ENCODE measurements at regions not wholly inside any gene's neighbourhood (a gene's known extent, or its start where the extent isn't known, plus 50 kb on each side); places are given as distances from the start of the nearest gene placed in this dataset.

DNA sequence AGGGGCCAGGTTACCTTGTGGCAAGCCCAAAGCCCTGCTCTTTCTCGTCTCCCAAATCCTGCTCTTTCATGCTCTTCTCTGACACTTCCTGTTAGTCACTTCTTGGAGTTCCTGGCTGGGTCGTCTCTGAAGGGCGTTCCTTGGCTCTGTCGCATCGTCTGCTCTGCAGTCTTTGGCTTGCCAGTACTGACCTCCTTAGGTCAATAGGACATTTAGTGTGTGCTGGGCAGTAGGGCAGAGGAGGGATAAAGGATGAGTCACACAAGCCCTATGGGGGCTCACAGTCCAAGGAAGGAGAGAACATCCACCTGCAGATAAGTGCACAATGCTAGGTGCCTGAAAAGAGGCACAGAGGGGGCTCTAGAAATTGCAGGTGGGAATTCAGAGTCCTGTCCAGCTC is 87.5 kb downstream of the FAM43A start:
- Histone ChIP-seq H3K9me3 (ENCODE audit: low read length) (no peaks in the 10 kb centered on the region), H3K9ac (ENCODE audit: low read length) (no peak overlapping the region), H3K4me1 (ENCODE audit: insufficient read depth, low read length) (peaks cover 18% of the 10 kb centered on the region), H3K27me3 (ENCODE audit: control insufficient read depth in 1 of 2, insufficient read depth in 2 of 2, low read length in 2 of 2) (no peaks in the 10 kb centered on the region), H3K4me3 (ENCODE audit: low read depth in 1 of 2, low read length in 2 of 2) (no peak overlapping the region), H3K36me3 (ENCODE audit: insufficient read depth, low read length) (no peaks in the 10 kb centered on the region), H3K27ac (ENCODE audit: low read depth, low read length) (no peak overlapping the region)

DNA sequence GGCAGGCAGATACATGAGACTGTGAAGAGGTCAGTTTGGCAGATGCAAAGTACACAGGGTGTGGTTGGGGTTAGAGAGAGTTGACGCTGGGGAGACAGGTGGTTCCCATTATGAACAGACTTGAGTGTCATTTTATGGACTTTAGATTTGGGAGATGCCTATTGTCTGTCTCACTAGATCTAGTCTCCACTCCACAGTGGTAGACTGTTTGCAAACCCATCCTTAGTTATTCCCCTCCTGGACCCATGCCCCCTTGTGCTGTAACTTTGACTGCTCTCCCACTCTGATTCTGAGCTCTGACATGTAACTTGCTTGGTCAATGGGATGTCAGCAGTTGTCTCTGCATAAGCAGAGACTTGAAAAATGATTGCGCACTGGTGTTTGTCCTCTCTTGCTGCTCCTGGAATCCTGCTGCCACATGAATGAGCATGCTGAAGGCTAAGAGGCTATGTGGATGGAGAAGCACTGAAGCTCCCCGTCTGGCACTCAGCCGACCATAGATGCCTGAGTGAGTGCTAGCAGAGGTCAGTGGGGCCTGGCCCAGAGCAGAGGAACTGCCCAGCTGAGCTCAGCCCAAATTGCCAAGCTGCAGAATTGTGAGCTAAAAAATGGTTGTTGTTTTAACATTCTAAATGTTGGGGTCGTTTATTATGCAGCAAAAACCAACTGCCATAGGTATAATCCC is 88.2 kb downstream of the FAM43A start:
- no peak overlapping the region for H3K4me3 ChIP-seq (ENCODE audit: low read depth in 1 of 2, low read length in 2 of 2)
- H3K9ac ChIP-seq (ENCODE audit: low read length), result no peak overlapping the region
- H3K4me1 ChIP-seq (ENCODE audit: insufficient read depth, low read length), result peaks cover 18% of the 10 kb centered on the region
- no peaks in the 10 kb centered on the region for H3K9me3 ChIP-seq (ENCODE audit: low read length)
- no peaks in the 10 kb centered on the region for H3K27me3 ChIP-seq (ENCODE audit: control insufficient read depth in 1 of 2, insufficient read depth in 2 of 2, low read length in 2 of 2)
- H3K27ac ChIP-seq (ENCODE audit: low read depth, low read length), result no peak overlapping the region
- no peaks in the 10 kb centered on the region for H3K36me3 ChIP-seq (ENCODE audit: insufficient read depth, low read length)

DNA sequence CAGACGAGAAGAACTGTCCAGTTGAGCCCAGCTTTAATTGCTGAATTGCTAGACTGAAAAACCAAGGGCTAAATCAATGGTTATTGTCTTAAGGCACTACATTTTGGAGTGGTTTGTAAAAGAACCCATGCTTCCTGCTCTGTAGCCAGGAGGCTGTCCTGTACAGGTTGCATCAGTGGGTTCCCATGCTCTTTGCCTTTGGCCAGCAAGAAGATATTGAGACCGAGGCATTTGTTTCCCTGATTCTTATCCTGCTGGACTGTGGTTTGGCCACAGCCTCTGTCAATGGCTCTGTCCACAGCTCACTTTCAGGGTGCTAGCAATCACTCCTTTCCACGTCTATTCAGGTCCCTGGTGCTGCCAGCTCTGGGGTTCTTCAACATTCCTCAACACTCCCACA is 89.6 kb downstream of the FAM43A start:
- Histone ChIP-seq H3K9ac (ENCODE audit: low read length) (no peak overlapping the region), H3K36me3 (ENCODE audit: insufficient read depth, low read length) (no peaks in the 10 kb centered on the region), H3K4me3 (ENCODE audit: low read depth in 1 of 2, low read length in 2 of 2) (no peak overlapping the region), H3K4me1 (ENCODE audit: insufficient read depth, low read length) (peaks cover 18% of the 10 kb centered on the region), H3K27ac (ENCODE audit: low read depth, low read length) (no peak overlapping the region), H3K9me3 (ENCODE audit: low read length) (no peaks in the 10 kb centered on the region), H3K27me3 (ENCODE audit: control insufficient read depth in 1 of 2, insufficient read depth in 2 of 2, low read length in 2 of 2) (no peaks in the 10 kb centered on the region)

DNA sequence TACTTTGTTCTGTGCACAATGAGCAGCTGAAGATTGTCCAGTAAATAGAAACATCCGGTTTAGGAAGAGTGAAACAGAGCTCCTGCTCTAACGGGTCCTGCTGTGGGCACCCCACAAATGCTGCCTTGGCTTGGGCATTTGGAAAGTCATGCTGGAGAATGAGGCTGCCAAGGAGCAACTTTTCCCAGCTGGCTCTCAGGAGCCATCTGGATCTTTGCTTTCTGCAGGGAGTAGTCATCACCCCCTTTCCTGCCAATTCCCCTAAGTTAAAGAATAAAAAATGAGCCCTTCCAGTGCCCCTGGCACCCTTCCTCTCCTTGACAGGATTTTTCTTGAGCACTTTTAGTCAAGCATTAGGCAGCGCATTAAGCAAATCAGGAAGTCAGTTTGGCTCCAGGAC is 90.0 kb downstream of the FAM43A start:
- Histone ChIP-seq H3K4me3 (ENCODE audit: low read depth in 1 of 2, low read length in 2 of 2) (no peak overlapping the region), H3K36me3 (ENCODE audit: insufficient read depth, low read length) (no peaks in the 10 kb centered on the region), H3K9ac (ENCODE audit: low read length) (no peak overlapping the region), H3K27me3 (ENCODE audit: control insufficient read depth in 1 of 2, insufficient read depth in 2 of 2, low read length in 2 of 2) (no peaks in the 10 kb centered on the region), H3K27ac (ENCODE audit: low read depth, low read length) (no peak overlapping the region), H3K4me1 (ENCODE audit: insufficient read depth, low read length) (peaks cover 18% of the 10 kb centered on the region), H3K9me3 (ENCODE audit: low read length) (no peaks in the 10 kb centered on the region)

DNA sequence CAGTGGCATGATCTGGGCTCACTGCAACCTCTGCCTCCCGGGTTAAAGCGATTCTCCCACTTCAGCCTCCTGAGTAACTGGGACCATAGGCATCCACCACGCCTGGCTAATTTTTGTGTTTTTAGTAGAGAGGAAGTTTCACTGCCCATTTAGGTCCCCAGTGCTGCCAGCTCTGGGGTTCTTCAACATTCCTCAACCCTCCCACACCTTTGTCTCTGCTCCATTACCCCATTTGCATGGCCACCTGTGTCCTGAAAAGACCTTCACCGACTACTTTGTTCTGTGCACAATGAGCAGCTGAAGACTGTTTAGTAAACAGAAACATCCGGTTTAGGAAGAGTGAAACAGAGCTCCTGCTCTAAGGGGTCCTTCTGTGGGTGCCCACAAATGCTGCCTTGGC is 92.0 kb downstream of the FAM43A start:
- H3K36me3 ChIP-seq (ENCODE audit: insufficient read depth, low read length), result no peaks in the 10 kb centered on the region
- H3K9ac ChIP-seq (ENCODE audit: low read length), result no peak overlapping the region
- H3K4me1 ChIP-seq (ENCODE audit: insufficient read depth, low read length), result peaks cover 14% of the 10 kb centered on the region
- H3K4me3 ChIP-seq (ENCODE audit: low read depth in 1 of 2, low read length in 2 of 2), result no peak overlapping the region
- H3K27ac ChIP-seq (ENCODE audit: low read depth, low read length), result no peak overlapping the region
- no peaks in the 10 kb centered on the region for H3K9me3 ChIP-seq (ENCODE audit: low read length)
- no peaks in the 10 kb centered on the region for H3K27me3 ChIP-seq (ENCODE audit: control insufficient read depth in 1 of 2, insufficient read depth in 2 of 2, low read length in 2 of 2)

DNA sequence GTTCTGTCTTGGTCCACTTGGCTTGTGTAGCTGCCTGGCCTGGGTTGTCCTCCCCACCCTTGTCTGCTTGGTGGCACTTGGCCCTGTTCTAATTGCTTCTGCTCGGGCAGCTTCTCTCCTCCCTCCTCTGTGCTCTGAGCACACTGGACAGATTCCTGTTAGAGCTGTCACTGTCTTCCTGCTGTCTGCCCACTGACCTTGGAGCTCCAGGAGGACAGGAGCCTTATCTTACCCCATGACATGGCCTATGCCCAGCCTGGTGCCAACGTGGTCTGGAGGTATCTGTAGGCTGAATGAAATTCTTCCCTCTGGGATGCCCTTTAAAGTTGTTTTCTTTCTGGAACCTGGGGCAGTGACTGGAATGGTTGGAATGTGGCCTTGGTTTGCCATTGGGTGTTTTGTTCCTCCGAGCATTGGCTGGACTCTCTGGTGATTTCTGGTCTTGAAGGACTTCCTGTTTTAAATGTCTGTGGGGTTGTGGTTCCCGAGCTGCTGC is 94.1 kb downstream of the FAM43A start:
- Histone ChIP-seq H3K9me3 (ENCODE audit: low read length) (no peaks in the 10 kb centered on the region), H3K36me3 (ENCODE audit: insufficient read depth, low read length) (no peaks in the 10 kb centered on the region), H3K9ac (ENCODE audit: low read length) (no peak overlapping the region), H3K4me1 (ENCODE audit: insufficient read depth, low read length) (no peaks in the 10 kb centered on the region), H3K4me3 (ENCODE audit: low read depth in 1 of 2, low read length in 2 of 2) (no peak overlapping the region), H3K27me3 (ENCODE audit: control insufficient read depth in 1 of 2, insufficient read depth in 2 of 2, low read length in 2 of 2) (no peaks in the 10 kb centered on the region), H3K27ac (ENCODE audit: low read depth, low read length) (no peak overlapping the region)

DNA sequence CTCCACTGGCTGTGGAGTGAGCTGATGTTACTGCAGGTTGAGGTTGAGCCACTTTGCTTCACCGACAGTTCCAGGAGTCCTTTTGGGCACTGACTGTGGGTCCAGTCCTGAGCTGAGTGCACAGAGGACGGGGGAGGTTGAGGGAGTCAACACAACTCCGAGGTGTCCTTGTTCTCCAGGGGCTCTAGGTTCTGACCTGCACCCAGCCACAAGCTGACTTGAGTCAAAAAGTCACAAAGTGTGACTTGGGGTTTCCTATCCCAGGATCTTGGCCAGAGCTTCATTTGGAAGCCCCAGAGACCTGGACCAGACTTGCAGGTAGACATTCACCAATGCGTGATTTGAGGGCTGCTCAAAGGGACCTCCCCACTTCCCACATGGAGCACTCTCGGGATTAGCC is 95.0 kb downstream of the FAM43A start:
- H3K4me1 ChIP-seq (ENCODE audit: insufficient read depth, low read length), result no peaks in the 10 kb centered on the region
- H3K27ac ChIP-seq (ENCODE audit: low read depth, low read length), result no peak overlapping the region
- no peak overlapping the region for H3K4me3 ChIP-seq (ENCODE audit: low read depth in 1 of 2, low read length in 2 of 2)
- no peaks in the 10 kb centered on the region for H3K9me3 ChIP-seq (ENCODE audit: low read length)
- H3K27me3 ChIP-seq (ENCODE audit: control insufficient read depth in 1 of 2, insufficient read depth in 2 of 2, low read length in 2 of 2), result no peaks in the 10 kb centered on the region
- no peaks in the 10 kb centered on the region for H3K36me3 ChIP-seq (ENCODE audit: insufficient read depth, low read length)
- H3K9ac ChIP-seq (ENCODE audit: low read length), result no peak overlapping the region

DNA sequence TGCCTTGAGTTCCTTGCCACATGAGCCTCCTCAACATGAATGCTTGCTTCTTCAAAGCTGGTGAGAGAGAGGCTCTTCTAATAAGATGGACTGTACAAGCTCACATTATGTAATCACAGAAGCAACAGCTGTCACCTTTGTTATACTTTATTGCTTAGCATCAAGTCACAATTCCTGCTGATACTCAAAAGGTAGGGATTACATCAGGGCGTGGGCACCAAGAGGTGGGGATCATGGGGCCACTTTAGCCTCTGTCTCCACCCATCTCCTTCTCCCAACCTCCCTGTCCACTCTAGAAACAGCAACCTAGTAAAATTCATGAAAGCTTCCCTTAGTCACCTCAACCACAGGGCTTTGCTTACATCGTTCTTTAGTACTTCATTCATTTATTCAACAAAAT is 95.9 kb downstream of the FAM43A start:
- Histone ChIP-seq H3K4me1 (ENCODE audit: insufficient read depth, low read length) (no peaks in the 10 kb centered on the region), H3K9ac (ENCODE audit: low read length) (no peak overlapping the region), H3K4me3 (ENCODE audit: low read depth in 1 of 2, low read length in 2 of 2) (no peak overlapping the region), H3K36me3 (ENCODE audit: insufficient read depth, low read length) (no peaks in the 10 kb centered on the region), H3K27ac (ENCODE audit: low read depth, low read length) (no peak overlapping the region), H3K27me3 (ENCODE audit: control insufficient read depth in 1 of 2, insufficient read depth in 2 of 2, low read length in 2 of 2) (no peaks in the 10 kb centered on the region), H3K9me3 (ENCODE audit: low read length) (no peaks in the 10 kb centered on the region)

DNA sequence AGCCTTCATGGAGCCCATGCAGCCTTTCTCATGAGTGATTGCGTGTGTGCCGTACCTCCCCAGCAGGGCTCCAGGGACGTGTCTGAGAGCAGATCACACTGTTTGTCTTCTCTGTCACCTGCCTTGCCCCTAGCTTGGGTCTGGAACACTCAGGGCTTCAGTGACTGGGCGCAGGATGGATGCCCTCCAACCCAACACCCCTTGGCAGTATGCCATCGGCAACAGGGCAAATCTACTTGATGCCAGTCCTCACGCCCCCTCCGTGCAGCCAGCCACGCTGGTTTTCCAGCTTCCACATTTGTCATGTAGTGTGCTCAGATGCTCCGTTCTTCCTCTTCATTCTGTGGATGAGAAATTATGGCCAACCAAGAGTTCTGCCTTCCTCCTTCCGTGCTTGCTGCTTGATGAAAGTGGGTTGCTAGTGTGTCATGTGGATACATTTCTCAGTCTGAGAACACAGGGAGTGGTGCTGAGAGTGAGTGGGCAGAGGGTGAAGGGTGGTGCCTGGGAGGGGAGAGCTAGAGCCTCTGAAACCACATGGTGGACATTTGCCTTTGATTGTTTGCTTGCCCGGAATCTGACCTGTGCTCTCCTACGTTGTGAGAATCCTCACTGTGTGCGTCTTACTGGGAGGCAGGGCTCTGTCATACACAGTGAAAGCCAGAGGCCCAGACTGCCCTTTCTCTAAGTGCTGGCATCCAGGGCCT is 97.2 kb downstream of the FAM43A start:
- H3K27ac ChIP-seq (ENCODE audit: low read depth, low read length), result no peak overlapping the region
- H3K27me3 ChIP-seq (ENCODE audit: control insufficient read depth in 1 of 2, insufficient read depth in 2 of 2, low read length in 2 of 2), result no peaks in the 10 kb centered on the region
- H3K9me3 ChIP-seq (ENCODE audit: low read length), result no peaks in the 10 kb centered on the region
- H3K9ac ChIP-seq (ENCODE audit: low read length), result no peak overlapping the region
- H3K4me1 ChIP-seq (ENCODE audit: insufficient read depth, low read length), result no peaks in the 10 kb centered on the region
- no peaks in the 10 kb centered on the region for H3K36me3 ChIP-seq (ENCODE audit: insufficient read depth, low read length)
- H3K4me3 ChIP-seq (ENCODE audit: low read depth in 1 of 2, low read length in 2 of 2), result no peak overlapping the region

DNA sequence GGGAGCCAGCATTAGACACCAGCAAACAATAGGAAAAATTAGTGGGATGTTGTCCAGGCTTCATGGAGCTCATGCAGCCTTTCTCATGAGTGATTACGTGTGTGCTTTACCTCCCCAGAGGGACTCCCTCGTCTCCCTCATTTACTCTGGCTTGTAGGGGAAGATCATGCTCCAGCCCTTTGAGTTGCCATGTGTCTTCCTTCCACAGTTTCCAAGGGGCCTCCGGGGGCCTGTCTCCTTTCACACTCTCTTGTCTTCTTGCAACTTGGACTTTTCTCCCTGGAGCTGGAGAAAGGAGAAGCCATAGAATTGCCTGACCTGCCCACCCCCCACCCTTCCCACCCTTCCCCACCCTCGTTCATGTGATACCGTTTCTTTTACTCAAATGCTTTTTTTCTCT is 98.7 kb downstream of the FAM43A start:
- Histone ChIP-seq H3K27me3 (ENCODE audit: control insufficient read depth in 1 of 2, insufficient read depth in 2 of 2, low read length in 2 of 2) (no peaks in the 10 kb centered on the region), H3K9ac (ENCODE audit: low read length) (no peak overlapping the region), H3K27ac (ENCODE audit: low read depth, low read length) (no peak overlapping the region), H3K36me3 (ENCODE audit: insufficient read depth, low read length) (no peaks in the 10 kb centered on the region), H3K4me3 (ENCODE audit: low read depth in 1 of 2, low read length in 2 of 2) (no peak overlapping the region), H3K9me3 (ENCODE audit: low read length) (no peaks in the 10 kb centered on the region), H3K4me1 (ENCODE audit: insufficient read depth, low read length) (no peaks in the 10 kb centered on the region)

DNA sequence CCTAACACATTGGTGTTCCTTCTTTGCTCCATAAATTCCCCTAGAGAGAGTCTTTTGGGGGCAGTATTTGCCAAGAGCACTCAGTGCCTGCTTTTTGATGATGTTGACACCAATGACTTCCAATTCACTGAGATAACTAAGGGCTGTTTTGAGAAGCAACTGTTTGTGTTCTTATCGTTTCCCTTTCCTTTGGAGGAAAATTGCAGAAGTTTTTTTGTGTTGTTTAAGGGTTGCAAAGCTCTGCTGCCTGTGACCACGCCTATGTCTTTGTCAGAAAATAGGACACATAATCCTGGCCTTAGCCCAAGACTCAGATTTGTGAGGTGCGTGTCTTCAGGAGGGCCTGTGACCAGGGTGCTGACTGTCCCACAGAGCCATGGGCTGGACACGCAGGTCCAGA is 99.6 kb downstream of the FAM43A start:
- Histone ChIP-seq H3K9ac (ENCODE audit: low read length) (no peak overlapping the region), H3K27me3 (ENCODE audit: control insufficient read depth in 1 of 2, insufficient read depth in 2 of 2, low read length in 2 of 2) (no peaks in the 10 kb centered on the region), H3K9me3 (ENCODE audit: low read length) (no peaks in the 10 kb centered on the region), H3K27ac (ENCODE audit: low read depth, low read length) (no peak overlapping the region), H3K4me1 (ENCODE audit: insufficient read depth, low read length) (no peaks in the 10 kb centered on the region), H3K36me3 (ENCODE audit: insufficient read depth, low read length) (no peaks in the 10 kb centered on the region), H3K4me3 (ENCODE audit: low read depth in 1 of 2, low read length in 2 of 2) (no peak overlapping the region)

DNA sequence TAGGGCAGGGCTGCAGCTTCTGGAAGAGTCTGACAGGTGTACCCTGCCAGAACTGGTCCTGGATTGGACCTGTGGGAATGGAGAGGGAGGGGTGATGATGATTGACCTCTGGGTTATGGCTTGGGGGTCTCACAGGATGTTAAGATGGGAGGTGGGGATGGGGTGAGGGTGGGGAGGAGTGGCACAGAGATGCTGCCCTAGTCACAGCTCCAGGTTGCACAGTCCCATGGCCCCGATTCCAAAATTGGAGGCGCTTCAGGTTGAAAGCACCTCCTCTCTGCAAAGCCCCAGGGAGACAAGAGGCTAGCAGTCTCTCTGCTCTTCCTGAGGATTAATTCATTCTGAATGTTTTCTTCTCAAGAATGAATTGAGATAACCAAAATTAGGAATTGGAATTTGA is 101.4 kb downstream of the FAM43A start:
- no peaks in the 10 kb centered on the region for H3K36me3 ChIP-seq (ENCODE audit: insufficient read depth, low read length)
- no peak overlapping the region for H3K9ac ChIP-seq (ENCODE audit: low read length)
- no peak overlapping the region for H3K27ac ChIP-seq (ENCODE audit: low read depth, low read length)
- no peaks in the 10 kb centered on the region for H3K4me1 ChIP-seq (ENCODE audit: insufficient read depth, low read length)
- H3K27me3 ChIP-seq (ENCODE audit: control insufficient read depth in 1 of 2, insufficient read depth in 2 of 2, low read length in 2 of 2), result no peaks in the 10 kb centered on the region
- no peaks in the 10 kb centered on the region for H3K9me3 ChIP-seq (ENCODE audit: low read length)
- no peak overlapping the region for H3K4me3 ChIP-seq (ENCODE audit: low read depth in 1 of 2, low read length in 2 of 2)

Measured in muscle layer of colon (tissue), 2 donors.